OCI-LY7 (cell line): ENCODE measurements at regions not wholly inside any gene's neighbourhood (a gene's known extent, or its start where the extent isn't known, plus 50 kb on each side); places are given as distances from the start of the nearest gene placed in this dataset.

Experiments used
- BruUV-seq: library from RNA; stranded (reverse); fragments of 400-500 nt; replicated peaks from 2 replicates; lab custom pipeline; 2021; lab: Mats Ljungman, UMichigan
- CTCF ChIA-PET: fragments of 300-600 bp; sonication (Branson Sonifier 250); formaldehyde crosslinking; loops from one replicate; lab custom pipeline; 2022; ENCODE audit warnings: antibody characterized with exemption; ENCODE audit not compliant: unreplicated experiment; lab: Charles Lee
- POLR2A ChIA-PET: fragments of 300-600 bp; sonication (Branson Sonifier 250); formaldehyde crosslinking; loops from one replicate; lab custom pipeline; 2022; ENCODE audit warnings: antibody characterized with exemption; lab: Charles Lee
- DNase-seq: peaks from one replicate; pipeline ENCODE4 v3.0.0-alpha.2; 2015; ENCODE audit warnings: low spot score
- H2AFZ ChIP-seq: fragments of 200-600 bp; sonication (generic), shearing (Covaris generic); 2 replicates; pipeline ENCODE4 v1.6.1; 2014; ENCODE audit warnings: mild to moderate bottlenecking, antibody characterized with exemption, low read length, moderate library complexity
- H3K27ac ChIP-seq: fragments of 200-600 bp; sonication (generic); 2 replicates; pipeline ENCODE4 v1.5.1; 2014; ENCODE audit warnings: mixed run types, low read depth, mild to moderate bottlenecking, moderate library complexity, low read length, inconsistent platforms; ENCODE audit not compliant: poor library complexity, severe bottlenecking
- H3K36me3 ChIP-seq: fragments of 200-600 bp; sonication (generic); 2 replicates; pipeline ENCODE4 v1.6.1; 2014; ENCODE audit warnings: mild to moderate bottlenecking, antibody characterized with exemption, low read length, moderate library complexity, mixed read lengths; ENCODE audit not compliant: insufficient read depth
- H3K4me1 ChIP-seq: fragments of 200-600 bp; sonication (generic); 2 replicates; pipeline ENCODE4 v1.5.1; 2014; ENCODE audit warnings: mild to moderate bottlenecking, low read length; ENCODE audit not compliant: insufficient read depth, poor library complexity, severe bottlenecking
- H3K4me2 ChIP-seq: fragments of 200-600 bp; sonication (generic); 2 replicates; pipeline ENCODE4 v1.6.1; 2014; ENCODE audit warnings: mild to moderate bottlenecking, low read length
- H3K4me3 ChIP-seq: fragments of 200-600 bp; sonication (generic); 2 replicates; pipeline ENCODE4 v1.5.1; 2014; ENCODE audit warnings: mild to moderate bottlenecking, low read depth, low read length; ENCODE audit not compliant: poor library complexity, severe bottlenecking
- H3K79me2 ChIP-seq: fragments of 200-600 bp; sonication (generic); 2 replicates; pipeline ENCODE4 v1.6.1; 2016; ENCODE audit warnings: low read depth, mild to moderate bottlenecking, low read length, moderate library complexity, mixed read lengths; ENCODE audit not compliant: insufficient read depth
- H3K9me2 ChIP-seq: fragments of 200-600 bp; sonication (generic); 2 replicates; pipeline ENCODE4 v1.6.1; 2016; ENCODE audit warnings: mild to moderate bottlenecking, low read length, mixed read lengths; ENCODE audit not compliant: insufficient read depth
- H3K9me3 ChIP-seq: fragments of 200-600 bp; sonication (generic); 2 replicates; pipeline ENCODE4 v1.6.1; 2014; ENCODE audit warnings: mild to moderate bottlenecking, mixed run types, low read length, mixed read lengths
- H4K20me1 ChIP-seq: fragments of 200-600 bp; sonication (generic); 2 replicates; pipeline ENCODE4 v1.6.1; 2014; ENCODE audit warnings: mild to moderate bottlenecking, antibody characterized with exemption, low read length, moderate library complexity, mixed read lengths; ENCODE audit not compliant: insufficient read depth
- CTCF ChIP-seq: fragments of 200-600 bp; sonication (generic); conservative IDR thresholded peaks from 2 replicates; pipeline ENCODE4 v1.5.1; 2014; ENCODE audit warnings: mild to moderate bottlenecking, antibody characterized with exemption, low read length, moderate library complexity, mixed read lengths
- EZH2phosphoT487 ChIP-seq: fragments of 200-600 bp; sonication (generic); IDR thresholded peaks from 2 replicates; pipeline ENCODE4 v1.6.1; 2018; ENCODE audit warnings: low read depth, borderline replicate concordance, mild to moderate bottlenecking, mixed run types, antibody characterized with exemption, low read length, moderate library complexity, mixed read lengths
- intact Hi-C: fragments of 100-400 bp; cut with micrococcal nuclease; formaldehyde crosslinking; loops from one replicate; pipeline ENCODE4 v1.10.0; 2022; ENCODE audit not compliant: unreplicated experiment

GRCh38 chr21:21851205-21851604 lies 853.0 kb downstream of the NCAM2 start:
- no peaks in the 10 kb centered on the region for H3K36me3 ChIP-seq
- CTCF ChIA-PET = no interaction called here
- no peak overlapping the region for H2AFZ ChIP-seq
- H3K9me2 ChIP-seq = no peaks in the 10 kb centered on the region
- H3K27ac ChIP-seq = no peak overlapping the region
- H3K79me2 ChIP-seq = no peaks in the 10 kb centered on the region
- no peaks in the 10 kb centered on the region for H4K20me1 ChIP-seq
- DNase-seq = no peak
- peaks cover 35% of the 10 kb centered on the region; the same call in 1 of the 2 replicates for H3K9me3 ChIP-seq
- intact Hi-C loops = no loop called here
- H3K4me2 ChIP-seq = no peak overlapping the region
- POLR2A ChIA-PET = interaction anchor here (0.8 kb wide), 1 partner anchor 28 kb away, joined by 3 read pairs; no protein-coding TSS in a partner anchor
- TF ChIP-seq EZH2phosphoT487 = no peak
- no peak for TF ChIP-seq CTCF
- H3K4me1 ChIP-seq = no peaks in the 10 kb centered on the region
- H3K4me3 ChIP-seq = no peak overlapping the region
- BruUV-seq = no TSS peak

GRCh38 chr21:21851657-21852056 lies 853.4 kb downstream of the NCAM2 start:
- TF ChIP-seq CTCF (no peak), EZH2phosphoT487 (no peak)
- H4K20me1 ChIP-seq = no peaks in the 10 kb centered on the region
- no peak for DNase-seq
- no peak overlapping the region for H2AFZ ChIP-seq
- H3K4me1 ChIP-seq = no peaks in the 10 kb centered on the region
- intact Hi-C loops = no loop called here
- ChIA-PET POLR2A (no interaction called here), CTCF (no interaction called here)
- no peak overlapping the region for H3K4me3 ChIP-seq
- H3K4me2 ChIP-seq = no peak overlapping the region
- H3K9me3 ChIP-seq = peaks cover 32% of the 10 kb centered on the region; the same call in 1 of the 2 replicates
- H3K9me2 ChIP-seq = no peaks in the 10 kb centered on the region
- no peaks in the 10 kb centered on the region for H3K79me2 ChIP-seq
- no peak overlapping the region for H3K27ac ChIP-seq
- H3K36me3 ChIP-seq = no peaks in the 10 kb centered on the region
- BruUV-seq = no TSS peak

GRCh38 chr21:21858502-21859334 lies 860.5 kb downstream of the NCAM2 start:
- TF ChIP-seq EZH2phosphoT487 (no peak), CTCF (no peak)
- no peak for DNase-seq
- Histone ChIP-seq H3K79me2 (no peaks in the 10 kb centered on the region), H3K4me2 (no peak overlapping the region), H3K27ac (no peak overlapping the region), H4K20me1 (no peaks in the 10 kb centered on the region), H3K4me3 (no peak overlapping the region), H3K9me3 (peaks cover 42% of the 10 kb centered on the region; the same call in 1 of the 2 replicates), H3K9me2 (no peaks in the 10 kb centered on the region), H3K36me3 (no peaks in the 10 kb centered on the region), H2AFZ (no peak overlapping the region), H3K4me1 (no peaks in the 10 kb centered on the region)
- CTCF ChIA-PET = no interaction called here
- intact Hi-C loops = no loop called here
- POLR2A ChIA-PET = no interaction called here
- no TSS peak for BruUV-seq
